HCT116 (cell line): ENCODE measurements at regions not wholly inside any gene's neighbourhood (a gene's known extent, or its start where the extent isn't known, plus 50 kb on each side); places are given as distances from the start of the nearest gene placed in this dataset.

Experiments used
- ATAC-seq: fragments of 200-7000 bp; cut with Tn5 transposase; 2 replicates; pipeline ENCODE4 v1.9.1; 2020; ENCODE audit warnings: mild to moderate bottlenecking, moderate library complexity
- BruUV-seq: library from RNA; stranded (reverse); fragments of 400-500 nt; replicated peaks from 2 replicates; lab custom pipeline; 2021; lab: Mats Ljungman, UMichigan
- CTCF ChIA-PET: fragments of 300-600 bp; sonication (Branson Sonifier 250); formaldehyde crosslinking; loops from one replicate; lab custom pipeline; 2021; ENCODE audit warnings: antibody characterized with exemption; lab: Charles Lee
- POLR2A ChIA-PET: fragments of 300-600, 350-600 bp; sonication (Branson Sonifier 250); formaldehyde crosslinking; loops from one replicate; lab custom pipeline; 2021; ENCODE audit warnings: antibody characterized with exemption; lab: Charles Lee
- RAD21 ChIA-PET, 2 experiments: fragments of 300-600 bp; sonication (Branson Sonifier 250); formaldehyde crosslinking; loops; one replicate each; lab custom pipeline; 2023; ENCODE audit warnings: low total read pairs in 2 of 2; ENCODE audit not compliant: uncharacterized antibody in 2 of 2, unreplicated experiment in 2 of 2, low non-redundant PET in 1 of 2; lab: Charles Lee
- DNase-seq: peaks from one replicate; pipeline ENCODE4 v3.0.0-alpha.2; 2010; ENCODE audit warnings: low read depth, low spot score
- H2AFZ ChIP-seq: fragments of 200-600 bp; shearing (Covaris generic), sonication (generic); 2 replicates; pipeline ENCODE4 v1.6.1; 2017; ENCODE audit warnings: low read depth, mixed run types, mixed read lengths, antibody characterized with exemption, low read length; ENCODE audit not compliant: poor library complexity, severe bottlenecking
- H3K27ac ChIP-seq: 2 replicates; pipeline ENCODE4 v1.5.1; 2012; ENCODE audit warnings: low read depth, low read length
- H3K27me3 ChIP-seq: fragments of 200-600 bp; sonication (generic); 2 replicates; pipeline ENCODE4 v1.6.1; 2016; ENCODE audit warnings: mixed run types, low read length, mixed read lengths; ENCODE audit not compliant: insufficient read depth
- H3K36me3 ChIP-seq, 2 experiments: fragments of 200-500 bp in 1 of 2; fragments of 200-600 bp in 1 of 2; sonication (Bioruptor generic) in 1 of 2; sonication (generic) in 1 of 2; 2 replicates each; pipeline versions ENCODE4 v1.5.1 to v1.6.1; 2014 to 2016; ENCODE audit warnings: low read length in 2 of 2, inconsistent platforms in 1 of 2, mixed read lengths in 1 of 2, mixed run types in 1 of 2; ENCODE audit not compliant: insufficient read depth in 2 of 2, control insufficient read depth in 1 of 2
- H3K4me1 ChIP-seq, 2 experiments: fragments of 200-600 bp in 1 of 2; sonication (generic) in 1 of 2; 2 replicates each; pipeline versions ENCODE4 v1.5.1 to v1.6.1; 2012 to 2017; ENCODE audit warnings: low read length in 2 of 2, inconsistent platforms in 1 of 2, mild to moderate bottlenecking in 1 of 2, mixed read lengths in 1 of 2, mixed run types in 1 of 2, moderate library complexity in 1 of 2; ENCODE audit not compliant: insufficient read depth in 2 of 2, control insufficient read depth in 1 of 2
- H3K4me2 ChIP-seq: fragments of 200-600 bp; sonication (generic); 2 replicates; pipeline ENCODE4 v1.6.1; 2017; ENCODE audit warnings: mixed run types, low read length, mixed read lengths
- H3K4me3 ChIP-seq, 2 experiments: fragments of 200-600 bp in 1 of 2; sonication (generic) in 1 of 2; replicated peaks in 1 of 2; 2 replicates each; pipeline ENCODE4 v1.5.1; 2011 to 2016; ENCODE audit warnings: low read length in 2 of 2, control low read depth in 1 of 2, low read depth in 1 of 2, mild to moderate bottlenecking in 1 of 2, mixed read lengths in 1 of 2, mixed run types in 1 of 2
- H3K79me2 ChIP-seq: fragments of 200-600 bp; sonication (generic); 2 replicates; pipeline ENCODE4 v1.6.1; 2017; ENCODE audit warnings: mild to moderate bottlenecking, mixed run types, low read length, moderate library complexity, mixed read lengths; ENCODE audit not compliant: insufficient read depth
- H3K9ac ChIP-seq: fragments of 200-600 bp; sonication (generic); 2 replicates; pipeline ENCODE4 v1.6.1; 2016; ENCODE audit warnings: low read length, mixed read lengths
- H3K9me2 ChIP-seq: fragments of 200-600 bp; sonication (generic), shearing (Covaris generic); 2 replicates; pipeline ENCODE4 v1.6.1; 2017; ENCODE audit warnings: mixed run types, mild to moderate bottlenecking, moderate library complexity; ENCODE audit not compliant: insufficient read depth
- H3K9me3 ChIP-seq, 2 experiments: fragments of 200-500 bp in 1 of 2; fragments of 200-600 bp in 1 of 2; sonication (Bioruptor generic) in 1 of 2; sonication (generic) in 1 of 2; 2 replicates each; pipeline ENCODE4 v1.6.1; 2014 to 2017; ENCODE audit warnings: low read length in 2 of 2, mixed read lengths in 2 of 2, inconsistent platforms in 1 of 2, low read depth in 1 of 2, mild to moderate bottlenecking in 1 of 2, mixed run types in 1 of 2, moderate library complexity in 1 of 2; ENCODE audit not compliant: control insufficient read depth in 1 of 2, insufficient read depth in 1 of 2
- H4K20me1 ChIP-seq: fragments of 200-600 bp; sonication (generic), shearing (Covaris generic); 2 replicates; pipeline ENCODE4 v1.6.1; 2017; ENCODE audit warnings: mixed run types, mild to moderate bottlenecking, moderate library complexity; ENCODE audit not compliant: insufficient read depth
- CBX3 ChIP-seq: IDR thresholded peaks from 2 replicates; pipeline ENCODE4 v1.6.1; 2012; ENCODE audit warnings: low read depth
- CTCF ChIP-seq, 3 experiments: fragments of 200-600 bp in 1 of 3; sonication (generic) in 1 of 3; IDR thresholded peaks in 2 of 3; conservative IDR thresholded peaks in 1 of 3; 2 replicates each; pipeline ENCODE4 v1.5.1; 2012 to 2017; ENCODE audit warnings: low read depth in 2 of 3, low read length in 2 of 3, antibody characterized with exemption in 1 of 3, borderline replicate concordance in 1 of 3, control low read depth in 1 of 3, mild to moderate bottlenecking in 1 of 3, mixed read lengths in 1 of 3, mixed run types in 1 of 3, moderate library complexity in 1 of 3; ENCODE audit not compliant: insufficient read depth in 1 of 3
- EGR1 ChIP-seq: IDR thresholded peaks from 2 replicates; pipeline ENCODE4 v1.6.1; 2012; ENCODE audit warnings: low read depth
- FOSL1 ChIP-seq: IDR thresholded peaks from 2 replicates; pipeline ENCODE4 v1.6.1; 2012; ENCODE audit warnings: low read depth
- POLR2AphosphoS5 ChIP-seq: IDR thresholded peaks from 2 replicates; pipeline ENCODE4 v1.6.1; 2011; ENCODE audit warnings: mild to moderate bottlenecking, low read depth, low read length, moderate library complexity
- REST ChIP-seq: IDR thresholded peaks from 2 replicates; pipeline ENCODE4 v1.6.1; 2012; ENCODE audit warnings: low read depth
- SIN3A ChIP-seq: IDR thresholded peaks from 2 replicates; pipeline ENCODE4 v1.6.1; 2012; ENCODE audit warnings: low read depth
- SP1 ChIP-seq: IDR thresholded peaks from 2 replicates; pipeline ENCODE4 v1.6.1; 2012; ENCODE audit warnings: low read depth
- TCF7L2 ChIP-seq: IDR thresholded peaks from 2 replicates; pipeline ENCODE4 v1.7.0; 2011; ENCODE audit warnings: borderline replicate concordance, inconsistent platforms; ENCODE audit not compliant: insufficient read depth, insufficient read length; ENCODE audit errors: extremely low read depth
- YY1 ChIP-seq: IDR thresholded peaks from 2 replicates; pipeline ENCODE4 v1.6.1; 2011; ENCODE audit warnings: low read length, low read depth, moderate library complexity, mild to moderate bottlenecking; ENCODE audit not compliant: insufficient replicate concordance; ENCODE audit errors: extremely low read depth
- intact Hi-C: fragments of 100-400 bp; cut with micrococcal nuclease; formaldehyde crosslinking; loops from 2 replicates; pipeline ENCODE4 v1.10.0; 2022

- ChIA-PET RAD21 (no interaction called here), POLR2A (no interaction called here), CTCF (no interaction called here)
- Histone ChIP-seq H3K9me3 (no peaks in the 10 kb centered on the region), H3K9me2 (no peaks in the 10 kb centered on the region), H3K79me2 (no peaks in the 10 kb centered on the region), H2AFZ (no peak overlapping the region), H3K27ac (no peak overlapping the region), H3K27me3 (no peaks in the 10 kb centered on the region), H3K4me2 (no peak overlapping the region), H3K4me3 (no peak overlapping the region), H3K4me1 (no peaks in the 10 kb centered on the region), H3K36me3 (no peaks in the 10 kb centered on the region), H4K20me1 (no peaks in the 10 kb centered on the region), H3K9ac (no peak overlapping the region)
- BruUV-seq, result no TSS peak
- ATAC-seq (no peak), DNase-seq (no peak)
- intact Hi-C loops, result no loop called here
- TF ChIP-seq SP1 (no peak), CBX3 (no peak), REST (no peak)
These were observed 234.4 kb upstream of the MYO3A start for GRCh38 chr10:25699631-25700030.

GRCh38 chr10:25701652-25702051 lies 232.4 kb upstream of the MYO3A start:
- no TSS peak for BruUV-seq
- Histone ChIP-seq H3K9me3 (no peaks in the 10 kb centered on the region), H3K79me2 (no peaks in the 10 kb centered on the region), H3K27me3 (no peaks in the 10 kb centered on the region), H4K20me1 (no peaks in the 10 kb centered on the region), H3K4me3 (no peak overlapping the region), H2AFZ (no peak overlapping the region), H3K36me3 (no peaks in the 10 kb centered on the region), H3K4me2 (no peak overlapping the region), H3K9me2 (no peaks in the 10 kb centered on the region), H3K4me1 (no peaks in the 10 kb centered on the region), H3K9ac (no peak overlapping the region), H3K27ac (no peak overlapping the region)
- RAD21 ChIA-PET, result no interaction called here
- no peak for TF ChIP-seq FOSL1
- TF ChIP-seq YY1, result no peak
- TF ChIP-seq SIN3A, result no peak
- TF ChIP-seq TCF7L2, result no peak
- TF ChIP-seq POLR2AphosphoS5, result no peak
- no peak for TF ChIP-seq EGR1
- TF ChIP-seq CTCF (IDR thresholded peaks at IDR 0.05 in 2 of 3, conservative IDR thresholded peaks at IDR 0.05 in 1 of 3; ENCODE audit: borderline replicate concordance in 1 of 3, insufficient read depth in 1 of 3, low read depth in 2 of 3, low read length in 2 of 3), result no peak
- DNase-seq, result no peak
- intact Hi-C loops, result no loop called here
- POLR2A ChIA-PET, result no interaction called here
- CTCF ChIA-PET, result interaction anchor here (1.5 to 2.2 kb wide), 3 partner anchors 11 to 589 kb away, joined by 4 to 8 read pairs (median 4); no protein-coding TSS in a partner anchor
- ATAC-seq, result no peak
